Uterus (tissue), 2 donors: ENCODE measurements at regions not wholly inside any gene's neighbourhood (a gene's known extent, or its start where the extent isn't known, plus 50 kb on each side); places are given as distances from the start of the nearest gene placed in this dataset.

Source experiments
- POLR2A ChIP-seq, 2 donors: fragments of 450-650 bp; IDR thresholded peaks; one replicate each; pipeline ENCODE4 v1.6.1; 2016; ENCODE audit warnings: antibody characterized with exemption in 2 of 2, mild to moderate bottlenecking in 1 of 2, moderate library complexity in 1 of 2
- TF ChIP-seq, protein P1 (sequence below), 4 experiments: fragments of 200-600 bp in 2 of 4; fragments of 450-650 bp in 2 of 4; sonication (generic) in 2 of 4; IDR thresholded peaks; one replicate each; pipeline ENCODE4 v1.5.1; 2016 to 2019; ENCODE audit warnings: antibody characterized with exemption in 4 of 4, mild to moderate bottlenecking in 2 of 4, moderate library complexity in 1 of 4

DNA sequence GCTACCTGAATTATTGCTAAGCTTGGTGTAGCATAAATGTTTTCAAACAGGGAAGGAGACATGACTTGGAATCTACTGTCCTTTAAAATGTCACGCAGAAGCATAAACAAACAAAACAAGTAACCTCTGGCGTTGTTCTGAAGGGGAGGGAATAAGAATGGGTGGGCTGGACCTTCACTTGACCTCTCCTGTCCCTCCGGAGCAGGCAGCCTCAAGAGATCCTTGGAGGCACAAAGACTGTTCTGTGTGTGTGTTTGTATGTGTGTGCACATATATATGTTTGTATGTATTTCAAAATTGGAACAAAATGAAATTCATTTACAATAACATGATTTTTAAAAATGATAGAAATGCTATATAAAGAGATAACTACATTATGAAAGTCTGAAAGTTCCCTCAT is 91.3 kb upstream of the DCLK2 start:
- TF ChIP-seq, protein P1, sequence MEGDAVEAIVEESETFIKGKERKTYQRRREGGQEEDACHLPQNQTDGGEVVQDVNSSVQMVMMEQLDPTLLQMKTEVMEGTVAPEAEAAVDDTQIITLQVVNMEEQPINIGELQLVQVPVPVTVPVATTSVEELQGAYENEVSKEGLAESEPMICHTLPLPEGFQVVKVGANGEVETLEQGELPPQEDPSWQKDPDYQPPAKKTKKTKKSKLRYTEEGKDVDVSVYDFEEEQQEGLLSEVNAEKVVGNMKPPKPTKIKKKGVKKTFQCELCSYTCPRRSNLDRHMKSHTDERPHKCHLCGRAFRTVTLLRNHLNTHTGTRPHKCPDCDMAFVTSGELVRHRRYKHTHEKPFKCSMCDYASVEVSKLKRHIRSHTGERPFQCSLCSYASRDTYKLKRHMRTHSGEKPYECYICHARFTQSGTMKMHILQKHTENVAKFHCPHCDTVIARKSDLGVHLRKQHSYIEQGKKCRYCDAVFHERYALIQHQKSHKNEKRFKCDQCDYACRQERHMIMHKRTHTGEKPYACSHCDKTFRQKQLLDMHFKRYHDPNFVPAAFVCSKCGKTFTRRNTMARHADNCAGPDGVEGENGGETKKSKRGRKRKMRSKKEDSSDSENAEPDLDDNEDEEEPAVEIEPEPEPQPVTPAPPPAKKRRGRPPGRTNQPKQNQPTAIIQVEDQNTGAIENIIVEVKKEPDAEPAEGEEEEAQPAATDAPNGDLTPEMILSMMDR (IDR thresholded peaks at IDR 0.05), result no peak
- TF ChIP-seq POLR2A (IDR thresholded peaks at IDR 0.05), result no peak
